ENCODE measurements at regions not wholly inside any gene's neighbourhood (a gene's known extent, or its start where the extent isn't known, plus 50 kb on each side); places are given as distances from the start of the nearest gene placed in this dataset.
"Not testable (repeated sequence)": the region's sequence is repeated elsewhere in the genome, so short reads cannot be mapped to it uniquely, and the experiment has no call there.

DNA sequence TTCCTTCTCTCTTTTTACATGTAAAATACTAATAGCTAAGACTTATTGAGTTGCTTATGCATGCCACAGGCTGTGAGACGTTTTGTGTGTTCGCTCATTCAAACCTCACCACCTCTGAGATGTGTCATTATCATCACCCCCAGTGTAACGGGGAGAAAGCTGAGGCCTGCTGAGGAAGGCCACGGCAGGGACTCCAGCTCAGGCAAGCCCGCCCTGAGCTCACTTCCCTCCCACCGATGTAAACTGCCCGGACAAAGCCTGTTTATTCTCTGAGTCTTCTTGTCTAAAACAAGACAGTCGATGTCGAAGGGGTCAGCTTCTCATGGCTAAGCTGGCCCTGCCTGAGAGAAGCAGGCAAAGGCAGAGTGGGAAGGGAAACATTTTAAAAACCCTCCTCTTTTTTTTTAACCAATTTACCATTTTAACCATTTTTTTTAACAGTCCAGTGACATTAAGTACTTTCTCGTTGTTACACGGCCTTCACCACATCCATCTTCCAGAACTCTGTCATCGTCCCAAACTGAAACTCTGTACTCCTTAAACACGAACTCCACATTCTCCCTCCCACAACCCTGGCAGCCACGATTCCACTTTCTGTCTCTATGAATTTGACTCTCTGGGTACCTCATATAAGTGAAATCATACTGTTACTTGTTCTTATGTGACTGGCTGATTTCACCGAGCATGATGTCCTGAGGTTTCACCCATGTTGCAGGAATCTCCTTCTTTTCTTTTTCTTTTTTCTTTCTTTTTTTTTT, 204.8 kb upstream of the GALNT2 start:
- DNase-seq: no peak

DNA sequence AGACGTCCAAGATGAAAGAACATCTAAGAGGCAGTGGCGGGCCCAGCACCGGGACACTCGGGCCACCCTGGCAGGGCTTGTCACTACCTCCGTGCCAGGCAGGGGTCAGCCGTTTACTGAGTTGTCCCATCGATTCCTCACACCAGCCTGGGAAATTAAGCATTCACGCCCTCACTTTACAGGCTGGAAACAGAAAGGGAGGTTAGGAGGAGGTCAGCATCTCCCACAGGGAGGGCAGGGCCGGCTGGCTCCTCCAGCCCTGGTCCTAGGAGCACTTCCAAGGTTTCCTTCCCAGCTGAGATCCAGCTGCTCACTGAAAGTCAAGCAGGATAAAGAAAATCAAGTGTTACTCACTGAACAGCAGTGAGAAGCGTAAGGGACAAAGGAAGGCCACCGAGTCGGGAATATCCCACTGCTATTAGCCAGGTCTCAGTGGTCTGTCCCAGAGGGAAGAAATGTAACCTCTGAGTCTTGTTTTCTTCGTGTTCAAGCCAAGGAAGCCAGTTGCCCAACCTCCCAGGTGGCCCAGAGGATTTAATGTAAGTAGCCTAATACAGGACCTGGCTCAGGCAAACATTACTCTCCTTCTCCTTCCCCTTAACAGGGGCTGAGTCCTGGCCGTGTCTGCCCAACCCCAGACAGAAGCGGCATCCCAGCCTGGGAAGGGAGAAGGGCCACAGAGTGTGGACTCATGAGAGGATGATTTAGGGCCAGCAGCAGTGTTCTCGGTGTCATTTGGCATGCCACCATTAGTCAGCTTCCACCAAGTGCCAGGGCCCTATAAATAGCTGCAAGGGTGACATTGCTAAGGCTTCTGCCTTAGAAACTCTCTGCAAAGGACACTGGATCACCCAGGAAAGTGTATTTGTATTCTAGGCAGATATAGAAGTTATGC, 203.1 kb upstream of the GALNT2 start:
- no peak for DNase-seq

DNA sequence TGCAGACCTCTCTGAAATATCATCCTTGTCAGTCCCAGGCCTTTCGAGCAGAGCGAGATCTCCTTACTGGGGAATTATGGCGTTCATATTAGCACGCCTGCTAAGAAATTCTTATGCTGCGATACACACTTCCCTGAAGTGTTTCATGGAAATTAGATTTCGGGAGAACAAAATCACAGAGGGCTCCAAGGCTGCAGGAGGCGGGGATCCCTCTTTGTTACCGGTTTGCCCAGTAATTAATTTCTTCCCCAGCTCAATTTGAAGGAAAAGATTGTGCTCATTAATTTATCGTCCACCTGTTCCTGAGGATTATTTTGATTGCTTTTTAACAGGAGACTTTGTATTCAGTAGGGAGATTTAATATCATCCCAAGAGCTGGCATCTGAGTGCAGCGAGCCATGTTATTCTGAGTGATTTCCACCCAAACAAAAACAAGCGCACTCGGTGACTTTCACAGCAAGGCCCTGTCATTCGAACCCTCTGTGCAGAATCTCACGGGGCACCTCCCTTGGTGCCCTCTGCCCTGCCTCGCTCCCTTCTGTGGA, 202.3 kb upstream of the GALNT2 start:
- no peak for DNase-seq

DNA sequence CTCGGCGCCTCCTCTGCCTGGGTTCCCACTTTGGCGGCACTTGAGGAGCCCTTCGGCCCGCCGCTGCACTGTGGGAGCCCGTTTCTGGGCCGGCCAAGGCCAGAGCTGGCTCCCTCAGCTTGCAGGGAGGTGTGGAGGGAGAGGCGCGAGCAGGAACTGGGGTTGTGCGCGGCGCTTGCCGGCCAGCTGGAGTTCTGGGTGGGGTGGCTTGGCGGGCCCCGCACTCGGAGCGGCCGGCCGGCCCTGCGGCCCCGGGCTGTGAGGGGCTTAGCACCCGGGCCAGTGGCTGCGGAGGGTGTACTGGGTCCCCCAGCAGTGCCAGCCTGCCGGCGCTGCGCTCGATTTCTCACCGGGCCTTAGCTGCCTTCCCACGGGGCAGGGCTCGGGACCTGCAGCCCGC, 201.7 kb upstream of the GALNT2 start:
- not testable (repeated sequence) for DNase-seq

DNA sequence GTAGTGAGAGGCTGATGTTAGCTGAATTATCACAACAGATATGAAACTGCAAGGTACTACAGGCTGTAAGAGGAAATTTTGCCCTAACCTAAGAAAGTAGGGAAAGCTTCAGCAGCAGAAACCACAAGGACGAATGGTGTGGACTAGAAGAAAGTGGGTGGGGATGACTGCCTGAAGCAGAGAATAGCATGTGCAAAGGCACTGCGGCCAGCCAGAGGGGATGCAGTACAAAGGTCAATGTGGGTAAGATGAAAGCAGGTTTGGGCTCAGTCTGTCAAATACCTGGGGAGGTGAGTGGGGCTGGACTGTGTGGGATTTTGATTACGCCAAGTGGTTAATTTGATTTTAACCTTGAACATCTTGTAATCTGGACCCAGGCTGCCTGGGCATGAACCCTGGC, 199.3 kb upstream of the GALNT2 start:
- DNase-seq: no peak

DNA sequence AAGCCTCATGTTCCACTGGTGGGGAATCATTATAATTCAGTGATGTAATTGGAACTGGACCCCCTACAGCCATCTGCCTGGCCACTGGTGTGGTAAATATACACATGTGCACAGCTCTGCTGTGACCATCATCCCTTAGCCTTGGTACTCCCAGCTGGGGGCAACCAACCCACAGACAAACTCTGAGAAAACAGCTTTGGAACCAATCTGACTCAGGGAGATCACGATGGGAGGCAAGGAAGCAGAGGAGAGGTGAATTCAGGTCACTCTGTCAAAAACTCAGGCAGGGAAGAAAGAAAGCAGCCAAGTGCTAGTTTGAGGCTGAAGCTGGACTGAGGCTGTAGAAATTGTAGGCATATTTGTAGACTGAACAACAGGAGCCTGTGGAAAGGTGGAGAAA, 197.8 kb upstream of the GALNT2 start:
- DNase-seq: no peak

DNA sequence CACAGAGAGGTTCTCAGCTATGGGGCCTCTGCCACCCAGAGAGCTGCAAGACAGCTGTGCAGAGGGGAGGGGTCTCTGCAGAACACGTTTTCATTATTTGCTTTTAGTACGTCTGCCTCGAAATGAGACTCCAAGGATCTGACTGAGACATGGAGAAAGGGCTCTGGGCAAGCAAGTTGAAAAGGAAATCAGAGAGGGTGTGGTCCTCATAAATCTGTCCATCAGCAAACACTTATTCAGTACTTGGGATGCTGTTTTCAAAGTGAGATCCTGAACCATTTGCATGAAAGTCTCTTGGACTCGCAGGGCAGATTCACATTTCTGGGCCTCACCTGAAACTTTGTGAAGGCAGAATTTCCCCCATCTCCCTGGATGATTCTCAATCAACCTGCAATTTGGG, 197.4 kb upstream of the GALNT2 start:
- DNase-seq: no peak

DNA sequence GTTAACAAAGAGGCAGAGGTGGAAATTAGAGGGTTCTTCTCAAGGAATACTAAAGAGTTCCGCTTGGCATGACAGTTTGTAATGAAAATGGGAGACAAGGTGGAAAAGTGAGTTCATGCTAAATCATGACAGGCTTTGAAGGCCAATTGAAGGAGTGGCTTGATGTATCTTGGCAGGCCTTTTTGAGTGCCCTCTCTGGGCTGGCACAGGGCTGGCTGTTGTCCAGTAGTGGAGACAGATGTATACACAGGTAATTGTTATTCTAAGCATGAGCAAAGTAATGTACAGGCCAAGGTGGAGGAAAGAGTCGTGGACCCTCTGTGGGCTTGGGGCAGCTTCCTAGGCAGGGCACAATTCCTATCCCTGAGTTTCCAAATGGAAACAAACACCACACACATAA, 196.7 kb upstream of the GALNT2 start:
- no peak for DNase-seq

DNA sequence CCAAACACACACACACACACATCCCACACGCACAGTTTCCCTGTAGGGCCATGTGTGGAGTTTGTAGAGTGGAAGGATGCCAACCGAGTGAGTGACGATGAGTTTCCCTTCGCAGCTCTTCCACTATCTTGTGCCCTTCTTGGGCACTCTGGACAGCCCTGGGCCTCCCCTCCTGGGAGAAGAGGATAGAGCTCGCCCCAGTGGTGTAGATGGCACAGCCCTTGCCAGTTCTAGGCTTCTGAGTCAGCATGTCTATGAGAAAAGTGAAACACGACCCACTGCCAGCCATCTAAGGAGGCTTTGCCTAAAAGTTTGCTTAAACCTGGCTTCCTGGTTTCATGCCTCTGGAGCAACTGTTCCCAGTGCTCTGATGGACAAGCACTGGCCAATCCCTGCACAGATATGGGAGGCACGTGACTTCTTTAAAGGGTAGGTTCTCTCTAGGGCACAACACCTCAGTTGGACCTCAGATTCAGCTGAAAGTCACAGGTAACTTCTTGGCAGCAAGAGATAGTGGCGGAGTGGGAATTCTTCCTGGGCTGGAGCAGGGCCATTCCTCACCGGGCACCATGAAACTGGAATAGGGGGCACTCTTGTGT, 195.9 kb upstream of the GALNT2 start:
- no peak for DNase-seq

DNA sequence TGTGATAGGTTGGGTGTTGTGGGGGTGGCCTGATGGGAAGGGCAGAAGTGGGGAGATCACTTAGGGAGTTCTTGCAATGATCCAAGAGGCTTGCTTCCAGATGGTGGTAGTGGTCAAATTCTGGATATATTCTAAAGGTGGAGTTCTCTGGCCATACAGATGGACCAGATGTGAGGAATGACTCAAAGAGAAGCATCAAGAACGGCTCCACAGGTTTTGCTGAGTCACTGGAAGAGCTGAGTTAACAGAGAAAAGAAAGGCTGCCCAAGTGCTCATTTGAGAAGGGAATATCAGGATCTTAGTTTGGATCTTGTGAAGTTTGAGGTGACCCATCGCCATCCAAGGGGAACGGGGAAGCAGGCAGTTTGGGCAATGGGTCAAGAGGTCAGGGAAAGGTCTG, 192.9 kb upstream of the GALNT2 start:
- no peak for DNase-seq

DNA sequence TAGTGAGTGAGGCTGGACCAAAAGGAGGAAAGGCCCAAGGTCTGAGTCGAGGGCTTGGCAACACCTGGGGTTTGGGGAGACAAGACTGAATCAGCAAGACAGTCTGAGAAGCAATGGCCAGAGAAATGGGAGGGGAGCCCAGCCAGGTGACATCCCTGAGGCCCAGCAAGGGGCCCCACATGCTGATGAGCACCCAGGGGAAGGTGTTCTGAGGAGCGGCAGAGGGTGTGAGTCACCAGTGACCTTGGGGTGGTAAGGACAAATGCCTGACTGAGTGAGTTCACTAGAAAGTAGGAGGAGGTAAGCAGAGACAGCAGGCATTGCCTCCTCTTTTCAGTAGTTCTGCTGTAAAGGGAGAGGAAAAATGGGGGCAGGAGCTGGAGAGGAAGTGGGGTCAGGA, 192.4 kb upstream of the GALNT2 start:
- no peak for DNase-seq

DNA sequence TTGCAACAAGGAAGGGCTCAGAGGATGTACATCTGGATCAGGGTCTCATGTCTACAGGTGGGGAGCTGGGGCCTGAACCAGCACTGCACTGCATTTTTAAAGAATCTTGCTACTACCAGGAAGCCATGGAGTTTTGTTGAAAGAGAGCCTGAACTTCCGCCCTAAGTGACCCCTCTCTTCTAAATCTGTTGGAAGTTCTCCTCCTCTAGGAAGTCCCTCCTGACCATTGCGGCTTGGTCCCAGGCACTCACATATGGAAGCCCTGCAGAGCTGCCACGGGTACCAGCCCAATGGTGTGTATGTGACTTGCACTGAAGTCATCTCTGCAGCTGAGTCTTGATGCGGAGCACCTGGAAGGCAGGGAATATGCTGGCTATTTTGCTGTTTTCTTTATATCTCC, 192.0 kb upstream of the GALNT2 start:
- no peak for DNase-seq

DNA sequence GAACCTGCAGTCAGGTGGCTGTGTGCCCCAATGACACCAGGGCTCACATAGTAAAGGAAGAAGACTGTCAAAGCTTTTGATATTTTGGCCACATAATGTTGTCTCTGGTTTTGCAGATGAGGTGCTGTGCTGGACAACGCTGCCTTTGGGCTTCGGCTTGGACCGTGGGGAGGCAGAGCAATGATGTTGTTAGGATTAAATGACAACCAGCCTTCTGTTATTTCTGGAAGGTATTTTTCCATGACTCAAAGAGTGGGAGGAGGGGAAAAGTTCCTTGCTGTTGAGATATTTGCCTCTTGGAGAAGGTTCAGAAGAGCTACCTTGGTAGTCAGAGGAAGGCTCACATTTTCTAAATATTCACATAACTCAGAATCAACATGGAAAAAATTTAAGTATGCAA, 187.3 kb upstream of the GALNT2 start:
- no peak for DNase-seq

DNA sequence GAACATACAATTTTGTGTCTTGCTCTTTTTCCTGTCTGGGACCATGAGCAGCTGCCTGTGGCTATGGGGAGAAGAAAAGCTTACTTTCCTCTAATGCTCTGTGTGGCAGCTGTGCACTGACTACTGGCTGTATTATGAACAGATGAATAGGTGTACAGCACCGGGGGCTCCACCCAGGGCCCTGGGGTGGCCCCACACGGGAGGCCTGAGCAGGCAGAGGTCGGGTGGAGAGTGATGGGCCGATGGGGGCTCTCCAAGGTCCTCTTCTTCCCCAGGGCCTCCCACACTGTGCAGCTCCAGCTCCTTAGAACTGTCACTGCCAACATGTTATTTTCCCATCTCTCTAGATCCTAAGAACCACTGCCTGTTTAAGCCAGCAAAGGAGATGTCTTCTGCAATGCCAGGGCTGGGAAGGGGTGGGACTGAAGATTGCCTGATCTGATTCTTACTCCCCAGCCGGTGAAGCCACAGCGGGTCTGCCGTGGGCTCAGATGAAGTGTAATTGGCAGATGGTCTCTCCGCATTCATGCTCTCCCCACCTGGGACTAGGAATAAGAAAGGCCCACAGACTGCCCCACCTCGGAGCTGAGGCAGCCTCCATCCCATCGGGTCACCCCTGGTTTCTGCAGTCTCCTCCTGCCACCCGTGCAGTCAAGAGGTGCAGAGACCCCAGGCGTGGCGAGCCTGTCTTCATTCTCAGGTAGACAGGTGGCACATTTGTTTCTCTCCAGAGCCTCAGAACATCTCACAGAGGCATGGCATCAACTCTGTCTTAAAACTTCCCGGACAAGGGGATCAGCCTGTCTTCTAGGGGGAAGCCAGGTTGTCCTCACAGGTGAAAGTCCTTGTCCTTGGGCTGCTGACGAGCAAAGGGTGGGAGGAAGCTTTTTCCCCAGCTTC, 186.5 kb upstream of the GALNT2 start:
- DNase-seq: no peak

DNA sequence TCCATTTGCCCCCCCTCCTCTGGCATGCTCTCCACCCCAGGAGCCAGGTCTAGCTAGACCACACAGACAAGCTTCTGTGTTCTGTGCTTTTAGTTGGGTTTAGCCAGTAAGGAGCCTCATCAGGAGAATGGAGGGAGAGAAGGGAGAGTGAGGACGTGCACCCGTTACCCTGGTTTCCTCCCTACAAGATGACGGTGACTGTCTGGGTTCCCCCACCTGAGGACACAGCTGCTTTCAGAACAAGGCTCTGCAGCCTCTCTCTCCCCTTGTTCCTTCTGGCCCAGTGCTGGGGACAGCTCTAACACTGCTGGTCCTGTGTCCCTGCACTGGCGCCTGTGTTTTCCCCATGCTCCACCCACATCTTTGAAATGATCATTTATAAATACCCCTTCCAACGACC, 184.4 kb upstream of the GALNT2 start:
- DNase-seq: no peak

DNA sequence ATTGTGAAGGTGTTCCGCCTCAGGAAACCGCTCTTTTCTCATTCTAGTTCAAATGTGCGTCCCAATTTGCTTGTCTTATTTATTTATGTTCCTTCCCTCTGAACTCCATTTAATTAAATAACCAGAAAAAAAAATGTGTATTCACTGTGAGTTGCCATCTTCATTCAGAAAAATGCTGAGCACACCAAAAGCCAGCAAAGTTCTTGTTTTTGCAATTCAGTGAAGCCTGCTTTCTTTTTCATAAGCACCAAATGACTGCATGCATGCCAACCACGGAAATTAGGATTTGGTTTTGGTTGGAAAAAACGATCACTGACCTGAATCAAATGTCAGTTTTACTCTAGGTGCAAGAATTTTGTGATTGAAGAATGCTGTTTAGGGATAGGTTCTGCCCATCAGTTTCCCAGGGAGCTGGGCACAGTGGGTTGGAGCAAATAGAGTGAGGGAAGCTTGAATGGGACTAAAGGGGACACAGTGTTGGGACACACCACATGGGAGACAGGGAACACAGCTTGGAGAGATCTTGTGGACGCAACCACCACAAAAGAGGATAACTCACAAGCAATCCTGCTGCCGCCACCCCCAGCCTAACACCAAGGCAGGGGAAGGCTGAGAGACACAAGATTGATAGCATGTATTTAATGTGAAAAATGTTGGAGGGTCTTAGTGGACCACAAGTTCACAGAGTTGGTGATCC, 183.4 kb upstream of the GALNT2 start:
- DNase-seq: no peak

DNA sequence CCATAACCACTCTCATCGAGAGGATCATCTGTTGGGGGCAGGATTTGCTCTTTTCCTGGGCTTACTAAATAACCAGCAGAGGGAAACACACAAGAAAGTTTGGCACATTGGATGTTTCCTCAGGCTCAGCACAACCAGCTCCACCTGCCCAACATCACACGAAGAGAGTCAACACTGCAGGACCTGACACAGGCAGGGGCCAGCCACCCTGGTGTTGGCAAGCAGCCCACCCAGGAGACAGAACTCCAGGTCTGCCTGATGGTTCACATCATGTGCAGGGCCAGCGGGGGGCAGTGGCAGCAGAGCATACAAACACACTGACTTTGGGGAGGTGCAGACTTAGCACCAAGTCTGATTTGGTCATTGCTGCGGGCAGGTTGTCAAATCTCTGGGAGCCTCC, 182.3 kb upstream of the GALNT2 start:
- no peak for DNase-seq

DNA sequence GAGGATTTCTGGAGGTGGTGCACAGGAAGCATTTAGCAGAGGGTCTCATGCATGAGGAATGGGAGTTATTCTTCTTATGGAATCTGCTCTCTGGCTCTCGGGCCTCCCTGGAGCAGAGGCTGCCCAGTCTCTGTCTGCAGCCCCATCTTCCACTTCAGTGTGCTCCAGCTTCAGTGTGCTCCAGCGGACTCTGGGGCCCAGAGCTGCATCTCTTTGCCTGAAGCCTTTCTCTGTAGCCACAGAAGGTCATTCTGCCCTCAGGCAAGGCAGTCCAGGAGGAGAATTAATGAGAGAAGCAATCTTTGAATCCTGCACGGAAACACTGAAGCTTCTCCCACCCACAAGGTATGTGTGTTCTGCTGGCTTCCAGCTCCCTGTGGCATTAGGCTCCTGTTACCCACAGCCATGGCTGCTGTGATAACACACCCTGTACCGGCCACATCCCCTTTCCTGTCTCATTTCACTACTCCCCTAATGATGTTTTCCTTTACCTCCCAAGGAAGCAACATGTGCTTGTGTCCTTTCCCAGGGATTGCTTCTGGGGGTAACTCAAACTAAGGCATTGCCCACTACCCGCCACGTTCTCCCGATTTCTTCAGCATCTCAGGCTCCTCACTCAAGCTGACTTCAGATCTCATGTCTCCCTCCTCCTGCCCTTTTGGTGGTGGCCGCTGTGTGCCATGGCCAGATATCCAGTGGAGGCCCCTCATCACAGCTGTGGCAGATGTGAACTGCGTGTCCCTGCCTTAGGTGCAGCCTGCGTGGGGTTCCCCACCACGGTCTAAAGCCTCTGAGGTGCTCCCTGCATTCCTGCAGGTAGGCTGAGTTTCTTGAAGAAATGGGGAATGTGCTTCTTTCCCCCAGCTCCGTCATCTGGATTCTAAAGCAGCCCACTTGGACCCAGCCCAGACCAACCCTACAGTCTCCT, 181.2 kb upstream of the GALNT2 start:
- no peak for DNase-seq

DNA sequence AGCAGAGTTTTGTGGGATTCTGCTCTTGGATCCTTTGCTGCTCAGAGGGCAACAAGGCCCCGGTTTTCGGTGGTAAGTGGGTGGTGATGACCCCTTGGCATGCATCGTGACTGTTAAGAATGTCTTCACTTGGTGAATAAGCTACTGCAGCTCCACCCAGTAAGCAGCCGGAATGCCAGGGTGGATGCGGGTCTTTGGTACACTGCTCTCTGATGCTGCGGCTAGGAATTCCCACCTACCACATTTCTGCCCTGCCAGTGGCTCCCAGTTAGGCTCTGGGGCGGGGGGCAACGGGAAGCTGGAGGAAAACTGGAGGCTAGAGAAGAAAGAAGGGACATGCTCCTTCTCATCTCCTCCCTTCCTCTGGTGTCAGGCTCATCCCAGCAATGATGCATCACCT, 180.4 kb upstream of the GALNT2 start:
- no peak for DNase-seq

DNA sequence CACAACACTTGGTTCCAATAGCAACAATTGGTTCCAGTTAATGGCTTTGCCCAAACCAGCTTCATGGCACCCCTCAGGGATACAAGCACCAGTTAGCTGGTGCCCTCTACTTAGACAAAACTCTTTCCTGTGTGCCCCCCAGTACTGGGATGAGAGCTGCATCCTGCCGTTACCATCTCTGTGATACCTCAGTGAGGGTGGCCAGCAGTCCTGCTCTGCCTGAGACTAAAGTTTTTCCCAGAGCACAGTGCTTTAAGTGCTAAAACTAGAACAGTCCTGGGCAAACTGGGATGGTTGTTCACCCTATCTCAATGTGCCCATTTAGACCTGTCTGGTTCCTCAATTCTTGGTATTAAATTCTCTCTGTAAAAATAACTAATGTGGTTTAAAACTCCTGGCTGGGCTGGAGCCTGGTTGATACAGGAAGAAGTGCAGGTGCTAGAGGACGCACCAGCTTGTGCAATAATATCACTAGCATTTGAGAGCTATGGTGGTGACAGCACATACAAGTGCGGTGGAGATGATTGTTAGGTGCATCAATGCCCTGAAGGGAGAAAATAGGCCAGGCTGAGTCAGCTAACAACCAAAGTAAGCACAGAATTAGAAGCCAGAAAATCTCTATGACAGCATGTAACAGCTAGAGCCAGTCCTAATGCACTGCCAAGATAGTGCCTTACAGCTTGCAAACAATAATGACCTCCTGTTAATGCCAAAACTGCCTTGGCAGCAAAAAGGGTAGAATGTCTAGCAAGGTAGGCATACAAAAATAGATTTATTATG, 179.8 kb upstream of the GALNT2 start:
- DNase-seq: no peak

Measured in dermis blood vessel endothelial cell (primary cell).